Eye (tissue), 1 donor: ENCODE measurements at regions not wholly inside any gene's neighbourhood (a gene's known extent, or its start where the extent isn't known, plus 50 kb on each side); places are given as distances from the start of the nearest gene placed in this dataset.
"Not testable (repeated sequence)": the region's sequence is repeated elsewhere in the genome, so short reads cannot be mapped to it uniquely, and the experiment has no call there.

ENCODE experiments used
- DNase-seq: peaks from one replicate; pipeline ENCODE4 v3.0.0-alpha.2; 2015

DNA sequence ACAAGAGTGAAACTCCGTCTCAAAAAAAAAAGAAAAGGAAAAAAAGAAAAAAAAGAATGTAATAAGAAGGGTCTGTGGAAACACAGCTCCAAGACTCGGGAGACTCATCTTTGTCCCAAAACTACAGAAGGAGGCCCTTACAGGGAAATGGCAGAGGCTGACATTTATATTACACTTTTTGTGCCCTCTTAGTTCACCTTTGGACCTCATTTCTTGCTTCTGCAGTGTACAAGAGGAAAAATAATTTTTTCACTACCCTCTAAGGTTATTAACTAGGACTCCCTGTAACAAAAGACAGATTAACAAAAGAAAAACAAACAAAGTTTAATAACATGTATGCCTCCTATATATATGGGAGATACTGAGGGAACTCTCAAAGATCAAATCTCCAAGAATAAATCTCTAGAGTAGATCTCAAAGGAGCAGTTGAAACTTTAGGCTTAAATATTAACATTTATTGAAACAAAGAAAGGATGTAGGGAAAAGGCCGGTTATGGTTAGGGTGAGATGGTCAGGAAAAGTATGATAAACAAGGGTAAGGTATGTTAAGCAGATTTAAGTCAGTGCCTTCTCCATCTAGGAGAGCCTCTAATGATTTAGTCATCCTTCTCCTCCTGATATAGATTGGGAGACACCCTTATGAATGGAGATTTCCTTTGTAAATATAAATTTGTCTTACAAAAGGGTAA lies 121.3 kb upstream of the JADE1 start:
- DNase-seq, result no peak

DNA sequence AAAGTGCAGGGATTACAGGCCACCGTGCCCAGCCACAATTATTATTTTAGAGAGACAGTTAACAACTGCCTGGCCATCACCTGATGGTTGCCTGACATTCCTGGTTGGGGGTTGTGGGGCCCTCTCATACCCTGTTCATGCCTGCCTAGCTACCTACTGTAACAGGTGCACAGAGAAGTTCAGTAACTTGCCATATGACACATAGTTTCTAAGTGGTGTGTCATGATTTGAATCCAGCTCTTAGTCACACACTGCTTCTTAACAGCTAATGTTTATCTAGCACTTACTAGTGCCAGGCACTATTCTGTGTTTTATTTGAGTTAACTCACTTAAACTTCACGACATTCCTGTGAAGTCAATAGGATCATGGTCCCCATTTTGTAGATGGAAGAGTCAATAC lies 122.7 kb upstream of the JADE1 start:
- DNase-seq, result no peak

DNA sequence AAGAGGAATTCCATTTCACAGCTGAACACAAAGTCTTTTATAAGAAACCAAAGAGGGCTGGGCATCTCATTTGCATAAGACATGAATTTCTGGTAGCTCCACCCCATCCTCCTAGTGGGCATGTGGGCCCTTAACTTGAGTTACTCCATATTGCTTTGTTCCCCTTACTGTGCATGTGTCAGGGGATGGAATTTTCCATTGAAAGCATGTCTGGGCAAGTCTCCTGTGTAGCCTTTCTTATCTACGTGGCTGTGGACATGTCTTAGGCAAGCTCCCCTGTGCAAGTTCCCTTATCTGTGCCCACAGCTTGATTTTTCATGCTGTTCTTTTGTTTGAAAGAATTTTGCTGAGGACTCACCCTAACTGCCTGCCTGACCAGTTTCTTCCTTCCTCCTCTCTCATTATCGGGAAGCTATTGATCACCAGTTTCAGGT lies 123.5 kb upstream of the JADE1 start:
- DNase-seq, result no peak

DNA sequence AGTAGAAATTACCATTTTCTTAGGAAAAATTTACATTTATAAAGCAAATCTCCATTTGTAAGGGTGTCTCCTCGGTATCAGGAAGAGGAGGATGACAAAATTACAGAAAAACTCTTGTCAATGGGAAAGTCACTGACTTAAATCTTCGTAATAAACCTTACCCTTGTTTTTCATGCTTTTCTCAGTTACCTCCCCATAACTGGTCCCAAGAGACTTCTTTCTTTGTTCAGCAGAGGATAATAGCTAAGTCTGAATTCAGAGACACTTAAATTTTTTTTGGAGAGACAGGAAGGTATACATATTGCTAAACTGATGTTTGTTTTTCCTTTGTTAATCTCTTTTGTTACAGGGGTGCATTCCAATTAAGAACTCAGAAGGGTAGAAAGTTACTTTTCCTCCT lies 125.5 kb upstream of the JADE1 start:
- DNase-seq, result no peak

DNA sequence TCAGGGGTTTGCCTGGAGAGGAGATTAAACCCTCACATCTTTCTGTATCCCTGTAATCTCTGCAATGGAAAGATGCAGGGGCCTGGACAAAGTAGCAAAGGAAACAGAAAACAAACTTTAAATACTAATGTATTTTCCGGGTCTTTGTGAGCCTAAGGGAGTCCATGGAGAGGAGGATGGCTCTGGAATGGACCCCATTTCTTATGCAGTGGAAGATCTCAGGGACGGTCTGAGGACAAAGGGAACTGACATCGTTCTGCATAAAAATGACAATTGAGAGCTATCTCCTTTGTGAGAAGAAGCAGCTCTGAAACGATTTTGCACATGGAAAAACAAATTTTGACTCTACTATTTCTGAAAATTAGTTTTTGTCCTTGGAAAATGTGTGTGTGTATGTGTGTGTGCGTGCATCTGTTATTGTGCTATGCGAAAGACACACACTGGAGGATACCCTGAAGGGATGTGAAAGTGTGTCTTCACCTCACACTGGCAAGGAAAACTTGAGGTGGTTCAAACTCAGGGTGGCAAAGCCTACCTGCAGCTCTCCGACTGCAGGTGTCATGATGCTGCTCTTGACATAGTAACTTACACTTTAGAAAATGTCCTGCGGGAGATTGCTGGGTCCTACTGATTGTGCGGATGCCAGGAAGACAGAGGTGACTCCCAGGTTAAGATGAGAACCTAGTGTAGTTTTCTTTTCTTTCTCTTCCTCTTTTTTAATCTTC lies 126.4 kb upstream of the JADE1 start:
- no peak for DNase-seq

DNA sequence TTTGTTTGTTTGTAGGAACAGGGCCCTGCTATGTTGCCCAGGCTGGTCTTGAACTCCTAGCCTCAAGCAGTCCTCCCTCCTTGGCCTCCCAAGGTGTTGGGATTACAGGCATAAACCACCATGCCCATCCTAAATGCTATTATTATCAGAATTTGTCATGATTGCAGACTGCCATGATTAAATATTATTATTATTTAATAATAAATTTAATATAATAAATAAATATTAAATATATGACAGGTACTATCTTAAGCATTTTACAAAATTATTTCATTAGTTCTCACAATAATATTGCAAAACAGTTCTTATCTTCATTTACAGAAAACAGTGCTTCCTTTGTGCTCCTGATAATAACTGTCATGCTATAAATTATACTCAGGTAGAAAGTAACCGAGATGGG lies 133.4 kb upstream of the JADE1 start:
- no peak for DNase-seq

DNA sequence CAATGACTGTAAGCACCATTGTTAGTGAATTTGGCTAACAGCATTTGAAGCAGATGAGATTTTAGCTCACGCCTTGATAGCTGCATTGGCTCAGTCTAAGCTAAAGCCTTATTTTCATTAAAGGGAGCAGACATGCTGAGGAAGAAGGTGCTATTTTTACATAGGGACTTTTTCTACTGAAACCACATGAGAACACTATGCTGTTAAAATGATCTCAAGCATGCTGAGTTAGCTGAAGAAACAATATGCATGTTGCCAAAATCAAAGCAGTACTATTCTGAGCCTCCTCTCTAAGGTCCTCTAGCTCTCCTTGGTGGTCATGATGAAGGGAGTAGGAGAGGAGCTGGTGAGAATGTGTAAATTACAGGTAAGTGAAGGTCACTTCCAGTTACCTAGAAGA lies 134.4 kb upstream of the JADE1 start:
- no peak for DNase-seq

DNA sequence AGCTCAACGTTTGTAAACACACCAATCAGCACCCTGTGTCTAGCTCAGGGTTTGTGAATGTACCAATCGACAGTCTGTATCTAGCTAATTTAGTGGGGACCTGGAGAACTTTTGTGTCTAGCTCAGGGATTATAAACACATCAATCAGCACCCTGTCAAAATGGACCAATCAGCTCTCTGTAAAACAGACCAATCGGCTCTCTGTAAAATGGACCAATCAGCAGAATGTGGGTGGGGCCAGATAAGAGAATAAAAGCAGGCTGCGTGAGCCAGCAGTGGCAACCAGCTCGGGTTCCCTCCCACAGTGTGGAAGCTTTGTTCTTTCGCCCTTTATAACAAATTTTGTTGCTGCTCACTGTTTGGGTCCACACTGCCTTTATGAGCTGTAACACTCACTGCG lies 136.3 kb upstream of the JADE1 start:
- DNase-seq, result not testable (repeated sequence)

DNA sequence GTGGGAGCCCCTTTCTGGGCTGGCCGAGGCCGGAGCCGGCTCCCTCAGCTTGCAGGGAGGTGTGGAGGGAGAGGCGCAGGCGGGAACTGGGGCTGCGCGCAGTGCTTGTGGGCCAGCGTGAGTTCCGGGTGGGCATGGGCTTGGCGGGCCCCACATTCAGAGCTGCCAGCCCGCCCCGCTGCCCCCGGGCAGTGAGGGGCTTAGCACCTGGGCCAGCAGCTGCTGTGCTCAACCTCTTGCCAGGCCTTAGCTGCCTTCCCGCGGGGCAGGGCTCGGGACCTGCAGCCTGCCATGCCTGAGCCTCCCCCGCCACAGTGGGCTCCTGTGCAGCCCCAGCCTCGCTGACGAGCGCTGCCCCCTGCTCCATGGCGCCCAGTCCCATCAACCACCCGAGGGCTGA lies 136.9 kb upstream of the JADE1 start:
- DNase-seq, result not testable (repeated sequence)

DNA sequence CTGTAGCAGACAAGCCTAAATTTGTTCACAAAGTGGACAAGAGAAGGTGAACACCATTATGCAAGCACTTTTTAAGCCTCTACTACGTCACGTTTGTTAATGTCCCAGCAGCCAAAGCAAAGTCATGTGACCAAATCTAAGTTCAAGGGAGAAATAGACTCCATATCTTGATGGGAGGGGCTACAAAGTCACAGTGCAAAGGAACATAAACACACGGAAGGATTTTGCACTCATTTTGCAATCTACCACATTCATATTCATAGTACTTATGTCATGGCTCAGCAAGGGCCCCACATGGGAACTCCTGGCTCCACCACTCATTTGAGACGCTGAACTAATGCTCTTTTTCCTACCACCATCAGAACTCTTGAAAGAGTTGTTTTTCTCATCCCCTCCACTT lies 139.0 kb upstream of the JADE1 start:
- no peak for DNase-seq

DNA sequence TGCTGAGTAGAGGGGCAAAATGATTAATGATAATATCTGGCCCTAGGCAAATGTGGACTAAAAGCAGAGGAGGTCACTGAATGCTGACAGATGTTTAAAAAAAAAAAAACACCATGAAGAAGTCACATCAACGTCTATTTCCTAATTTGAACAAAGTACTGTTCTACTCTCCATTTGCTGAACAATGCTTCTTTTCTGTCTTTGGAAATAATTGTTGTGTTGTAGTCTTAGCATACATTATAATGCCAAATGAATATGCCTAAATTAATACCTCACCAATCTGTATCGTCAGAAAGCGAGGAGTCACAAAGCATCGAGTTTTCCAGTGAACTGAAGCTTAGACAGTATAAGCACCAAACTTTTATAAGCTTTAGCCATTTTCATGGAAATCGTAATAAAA lies 140.9 kb upstream of the JADE1 start:
- no peak for DNase-seq

DNA sequence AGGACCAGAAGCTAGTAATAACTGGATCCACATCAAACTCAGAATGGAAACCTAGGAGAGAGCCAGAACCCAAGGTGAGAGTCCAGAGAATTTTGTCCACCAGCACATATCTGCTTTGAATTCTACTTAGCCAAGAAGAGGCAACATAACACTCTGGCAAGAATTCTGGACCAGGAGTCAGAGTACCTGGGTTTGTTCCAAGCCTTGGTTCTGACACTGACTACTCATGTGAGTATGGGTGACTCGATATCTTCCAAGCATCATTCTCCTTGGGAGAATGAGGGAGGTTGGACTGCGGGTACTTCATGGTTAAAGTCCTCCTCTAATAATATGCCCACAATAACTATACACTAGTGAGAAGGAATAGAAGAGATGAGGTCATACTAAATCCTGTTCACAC lies 144.0 kb upstream of the JADE1 start:
- DNase-seq, result no peak

DNA sequence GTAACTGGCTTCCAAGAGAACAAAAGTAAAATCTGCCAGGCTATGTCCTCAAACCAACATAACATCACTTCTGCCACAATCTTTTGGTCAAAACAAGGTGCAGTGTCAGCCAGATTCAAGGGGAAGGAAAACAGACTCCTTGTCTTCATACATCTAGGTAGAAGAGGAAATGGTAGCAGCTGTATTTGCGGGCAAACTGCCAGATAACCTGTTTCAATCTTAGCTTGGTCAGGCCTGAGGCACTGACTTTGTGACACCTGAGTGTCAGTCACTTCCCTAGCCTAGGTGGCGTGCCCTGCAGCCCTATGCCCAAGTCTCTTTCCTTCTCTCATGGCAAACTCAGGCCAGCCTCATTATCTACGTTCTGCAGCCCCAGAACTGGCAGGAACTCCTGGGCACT lies 146.2 kb upstream of the JADE1 start:
- no peak for DNase-seq

DNA sequence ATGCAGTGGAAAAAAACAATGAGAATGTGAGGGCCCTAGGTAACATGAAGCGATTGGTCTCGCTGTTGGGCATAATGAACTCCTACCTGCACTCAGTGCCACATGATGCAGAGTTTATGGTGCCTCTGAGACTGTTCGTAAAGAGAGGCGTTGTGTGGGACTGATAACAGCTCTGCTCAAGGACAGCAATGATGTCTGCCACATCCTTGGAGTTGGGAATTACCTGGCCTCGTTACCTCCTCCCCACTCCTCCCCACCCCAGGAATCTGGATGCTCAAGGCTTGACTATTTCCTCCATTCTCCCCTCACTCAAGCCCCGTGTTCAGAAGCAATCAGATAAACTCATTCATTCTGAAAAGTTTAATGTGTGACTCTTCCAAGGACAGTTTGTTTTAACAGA lies 148.0 kb upstream of the JADE1 start:
- no peak for DNase-seq

DNA sequence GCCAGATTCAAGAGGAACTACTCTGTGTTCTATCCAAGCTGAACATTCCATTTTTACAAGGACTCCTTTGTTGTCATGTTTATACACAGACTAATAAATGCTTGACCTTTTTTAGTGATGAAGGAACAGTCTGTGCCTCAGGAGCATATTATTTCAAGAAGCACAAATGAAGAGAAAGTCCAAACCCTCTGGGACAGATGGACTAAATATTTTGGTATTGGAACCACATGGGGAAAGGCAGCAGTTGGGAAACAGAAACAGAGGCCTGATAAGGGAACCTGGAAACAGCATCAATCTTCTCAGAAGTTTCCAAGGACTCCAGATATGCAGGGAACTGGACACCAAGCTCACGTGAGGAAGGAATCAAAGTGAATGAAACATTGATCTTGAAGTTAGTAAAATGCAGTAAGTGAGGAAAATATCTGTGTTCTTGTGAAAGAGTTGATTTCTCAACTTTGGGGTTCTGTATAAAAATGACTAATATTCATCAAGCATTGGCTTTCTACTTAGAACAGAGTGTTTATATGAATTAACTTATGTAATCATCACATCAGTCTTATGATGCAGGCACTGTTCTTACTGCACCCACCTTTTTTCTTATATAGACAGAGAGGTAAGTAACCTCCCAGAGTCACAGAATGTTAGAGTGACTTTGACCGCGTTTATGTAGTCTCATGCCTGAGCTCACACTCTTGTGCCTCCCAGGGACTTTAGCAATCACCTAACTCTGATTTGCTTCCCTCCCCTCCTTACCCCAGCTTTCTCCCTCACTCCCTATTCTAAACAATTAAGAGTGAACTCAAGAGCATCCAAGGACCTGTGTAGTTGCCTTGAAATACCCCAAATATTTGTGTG lies 148.9 kb upstream of the JADE1 start:
- DNase-seq, result peak; percentile 4

DNA sequence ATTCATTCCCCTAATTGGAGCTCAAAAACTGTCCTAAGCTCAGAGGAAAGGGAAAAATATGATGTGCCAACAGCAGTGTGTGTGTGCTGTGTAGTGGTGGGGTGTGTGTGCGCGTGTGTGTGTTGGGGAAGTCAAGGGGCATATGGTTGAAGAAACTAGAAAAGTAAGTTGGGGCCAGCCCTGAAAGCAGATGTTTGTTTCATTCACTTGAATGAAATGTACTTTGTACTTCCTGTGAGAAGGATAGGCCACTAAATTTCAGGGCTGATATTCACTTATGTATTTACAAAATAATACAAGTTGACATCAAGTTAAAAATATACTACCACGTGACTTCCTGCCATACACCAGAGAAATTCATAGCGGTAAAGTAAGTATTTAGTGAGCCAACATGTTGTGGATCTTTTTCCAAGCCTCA lies 151.3 kb upstream of the JADE1 start:
- no peak for DNase-seq

DNA sequence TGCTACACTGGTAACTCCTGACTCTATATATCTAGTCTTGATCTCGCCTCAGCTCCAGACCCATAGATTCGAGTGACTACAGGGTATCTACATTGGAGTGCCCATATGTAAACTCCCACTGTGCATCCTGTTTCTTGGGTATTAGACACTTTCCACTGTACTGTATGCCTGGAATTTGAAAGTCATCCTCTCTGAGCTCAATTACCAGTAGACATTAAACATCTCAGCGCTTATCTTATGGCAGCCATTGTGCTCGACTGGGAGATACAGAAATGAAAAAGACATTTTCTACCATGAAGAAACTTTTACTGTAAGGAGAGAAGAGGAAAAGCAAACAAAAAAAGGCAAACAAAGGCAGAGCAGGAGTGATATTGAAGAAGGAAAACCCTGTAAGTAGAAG lies 151.9 kb upstream of the JADE1 start:
- DNase-seq, result no peak

DNA sequence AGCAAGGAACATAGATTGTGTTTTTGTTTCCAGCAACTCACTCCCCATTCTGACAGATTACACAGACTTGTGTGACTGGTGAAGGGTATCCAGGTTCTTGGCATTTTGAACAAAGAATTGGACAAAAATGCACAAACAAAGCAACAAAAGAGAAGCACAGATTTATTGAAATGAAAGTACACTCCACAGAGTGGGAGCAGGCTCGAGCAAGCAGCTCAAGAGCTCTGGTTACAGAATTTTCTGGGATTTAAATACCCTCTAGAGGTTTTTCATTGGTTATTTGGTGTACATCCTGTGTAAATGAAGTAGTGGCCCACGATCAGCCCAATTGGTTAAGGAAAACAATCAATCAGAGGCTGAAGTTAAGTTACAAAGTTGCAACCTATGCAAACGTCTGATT lies 155.0 kb upstream of the JADE1 start:
- no peak for DNase-seq

DNA sequence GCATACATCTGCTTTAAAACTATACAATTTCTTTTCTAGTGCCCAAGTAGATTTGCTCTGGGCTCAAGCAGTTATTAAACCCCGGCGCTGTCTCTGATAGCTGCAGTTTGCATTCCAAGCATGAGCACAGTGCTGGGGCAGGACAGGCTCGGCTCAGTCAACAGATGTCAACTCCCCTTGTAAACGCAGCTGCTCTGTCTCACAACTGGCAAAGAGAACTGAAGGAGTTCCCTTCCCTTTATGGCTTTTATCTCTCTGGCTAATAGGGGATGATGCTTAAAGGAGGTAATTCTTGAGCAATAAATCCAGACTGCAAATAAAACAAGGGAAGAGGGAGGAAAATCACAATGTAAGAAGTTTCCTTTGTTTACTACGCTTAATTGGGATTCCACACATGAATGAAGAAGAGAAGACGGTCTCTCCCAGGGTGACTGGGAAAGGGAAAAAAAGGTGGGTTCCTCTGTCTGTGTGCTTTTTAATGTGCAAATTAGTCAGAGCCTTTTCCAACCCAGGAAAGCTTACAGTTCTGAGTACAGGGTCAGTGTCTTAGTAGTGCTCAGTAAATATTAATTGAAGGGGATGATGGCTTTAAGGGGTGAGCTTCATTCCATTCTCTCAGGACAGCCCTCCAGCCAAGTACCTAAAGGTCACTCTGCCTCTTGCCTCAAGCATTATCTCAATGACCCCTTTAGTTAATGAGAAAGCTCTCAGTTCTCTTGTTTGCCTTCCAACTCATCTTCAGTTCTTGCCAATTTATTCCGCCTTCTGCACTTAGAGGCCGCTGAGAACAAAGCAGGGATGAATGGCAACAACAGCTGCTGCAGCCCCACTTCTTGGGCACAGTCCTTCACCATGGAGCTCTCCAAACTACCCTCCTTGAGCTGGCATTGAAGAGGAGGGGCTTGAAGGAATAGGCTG lies 155.7 kb upstream of the JADE1 start:
- peak; percentile 81 for DNase-seq

DNA sequence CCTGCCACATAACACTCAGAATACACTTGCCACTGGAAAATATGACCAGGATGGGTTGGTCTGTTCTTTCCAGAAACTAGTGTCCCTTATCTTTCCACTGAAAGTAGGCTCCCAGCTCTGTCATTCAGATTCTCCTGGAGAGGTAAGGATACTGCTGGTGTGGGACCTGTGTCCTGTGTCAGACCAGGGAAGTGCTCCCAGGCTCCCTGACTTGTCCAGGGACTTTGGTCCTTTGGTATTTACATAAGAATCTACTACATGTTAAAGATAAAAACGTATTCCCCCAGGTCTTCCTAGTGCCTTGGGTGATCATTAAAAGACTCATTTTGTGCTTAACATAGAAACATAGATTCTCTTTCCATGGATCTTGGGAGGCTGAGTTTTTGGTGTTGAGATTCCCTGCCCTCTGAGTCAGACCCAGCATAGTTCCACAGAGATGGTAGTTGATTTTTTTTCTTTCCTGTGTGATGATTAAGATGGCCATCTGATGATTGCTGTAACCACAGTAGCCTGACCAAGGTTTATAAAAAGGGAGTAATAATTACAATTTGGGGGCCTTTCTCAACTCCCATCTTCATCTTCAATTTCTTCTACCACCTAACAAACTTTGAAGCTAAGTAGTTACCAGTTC lies 159.8 kb upstream of the JADE1 start:
- no peak for DNase-seq

DNA sequence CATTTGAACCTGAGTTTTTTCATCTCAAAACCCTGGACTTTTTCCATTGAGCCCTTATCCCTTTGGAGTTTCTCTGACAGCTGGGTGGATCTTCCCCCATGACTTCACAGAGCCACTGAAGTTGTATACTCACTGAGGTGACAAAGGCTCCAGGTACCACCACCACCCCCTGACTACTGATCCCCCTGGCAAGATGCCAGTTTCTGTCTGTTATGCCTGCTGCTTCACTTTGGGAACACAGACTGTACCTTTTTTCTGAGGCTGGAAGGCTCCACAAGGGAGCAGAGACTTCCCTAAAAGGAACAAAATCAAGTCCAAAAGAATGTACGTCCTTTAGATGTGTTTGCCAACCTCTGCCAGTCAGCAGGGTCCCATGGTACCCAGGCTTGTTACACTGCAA lies 160.3 kb upstream of the JADE1 start:
- no peak for DNase-seq

DNA sequence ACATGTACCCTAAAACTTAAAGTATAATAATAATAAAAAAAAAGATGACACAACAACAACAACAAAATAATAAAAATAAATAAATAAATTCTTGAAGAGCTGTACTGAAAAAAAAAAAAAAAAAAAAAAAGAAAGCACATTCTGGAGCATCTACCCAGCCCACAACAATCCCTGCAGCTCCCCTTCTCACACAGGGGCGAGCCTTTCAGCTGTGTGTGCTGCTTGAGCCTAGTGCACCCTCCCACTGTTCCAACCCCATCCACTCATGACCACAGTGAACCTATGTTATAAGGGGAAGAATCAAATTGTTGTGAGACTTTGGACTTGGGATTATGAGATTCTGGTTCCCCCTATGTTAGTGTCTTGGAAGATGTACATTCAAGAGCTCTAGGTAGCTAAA lies 161.5 kb upstream of the JADE1 start:
- no peak for DNase-seq
